NCI-H1436 treated with DMSO at 0.1 percent for 48 hours (cell line): ENCODE measurements at regions not wholly inside any gene's neighbourhood (a gene's known extent, or its start where the extent isn't known, plus 50 kb on each side); places are given as distances from the start of the nearest gene placed in this dataset.

Experiments used
- DNase-seq: peaks from one replicate; lab custom pipeline; 2025; lab: John Stamatoyannopoulos, UW

- DNase-seq, result no peak
Measured at GRCh38 chr10:25661632-25662031, 272.4 kb upstream of the MYO3A start.

GRCh38 chr10:25666276-25666675 lies 267.8 kb upstream of the MYO3A start:
- DNase-seq, result no peak

GRCh38 chr10:25675204-25675603 lies 258.8 kb upstream of the MYO3A start:
- no peak for DNase-seq

GRCh38 chr10:25675615-25676014 lies 258.4 kb upstream of the MYO3A start:
- DNase-seq, result no peak

DNA sequence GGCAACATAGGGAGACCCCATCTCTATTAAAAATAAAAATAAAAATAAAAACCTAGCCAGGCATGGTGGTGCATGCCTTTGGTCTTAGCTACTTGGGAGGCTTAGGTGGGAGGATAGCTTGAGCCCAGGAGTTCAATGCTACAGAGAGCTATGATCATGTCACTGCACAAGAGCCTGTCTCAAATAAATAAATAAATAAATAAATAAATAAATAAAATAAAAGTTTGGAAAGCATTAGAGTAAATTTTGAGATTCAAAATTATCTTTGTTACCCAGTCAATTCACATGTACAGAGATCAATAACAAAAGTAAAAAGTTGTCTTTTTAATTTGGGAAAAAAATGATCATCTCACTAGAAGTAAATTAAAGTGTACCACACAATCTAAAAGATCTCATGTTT lies 255.8 kb upstream of the MYO3A start:
- DNase-seq, result no peak

DNA sequence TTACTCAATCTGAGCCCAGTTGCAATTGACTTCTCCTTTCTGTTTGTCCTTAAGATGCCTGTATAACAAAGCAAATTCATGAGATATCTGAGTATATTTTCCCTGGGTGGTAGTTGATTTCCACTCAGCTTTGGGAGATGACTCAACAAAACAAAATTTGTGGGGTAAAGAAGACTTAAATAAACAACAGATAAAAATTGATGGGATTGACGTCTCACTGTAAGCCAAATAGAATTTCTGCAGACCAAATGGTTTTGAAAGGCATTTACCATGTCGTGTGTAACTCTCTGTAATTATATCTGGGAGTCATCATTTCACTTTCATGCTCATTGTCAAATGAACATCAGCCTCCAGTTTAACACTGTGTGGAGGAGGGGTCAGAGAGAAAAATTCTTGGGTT lies 255.4 kb upstream of the MYO3A start:
- no peak for DNase-seq

GRCh38 chr10:25682203-25682851 lies 251.7 kb upstream of the MYO3A start:
- DNase-seq, result peak; percentile 3

- DNase-seq, result no peak
Measured at GRCh38 chr10:25683344-25683743, 250.7 kb upstream of the MYO3A start.

- no peak for DNase-seq
Measured at GRCh38 chr10:25687521-25687920, 246.5 kb upstream of the MYO3A start.

- no peak for DNase-seq
Measured at GRCh38 chr10:25689346-25690100, 244.5 kb upstream of the MYO3A start.

DNA sequence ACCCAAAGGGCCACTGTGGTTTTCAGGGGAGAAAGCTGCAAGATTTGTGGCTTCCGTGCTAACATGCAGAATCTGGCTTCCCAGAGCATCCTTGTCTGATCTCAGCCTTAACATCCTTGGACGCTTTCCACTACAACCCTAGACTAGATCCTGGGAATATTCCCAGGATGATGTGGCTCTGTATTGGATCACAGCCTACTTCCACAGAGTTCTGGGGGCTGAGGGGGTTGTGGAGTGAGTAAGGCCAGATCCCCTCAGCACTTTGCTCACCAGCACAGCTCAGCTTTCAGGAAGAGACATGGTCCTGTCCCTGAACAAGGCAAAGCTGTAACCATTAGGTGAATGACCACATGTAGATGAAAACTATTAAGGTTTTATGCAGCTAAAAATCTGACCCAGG lies 241.3 kb upstream of the MYO3A start:
- no peak for DNase-seq

GRCh38 chr10:25694206-25694933 lies 239.7 kb upstream of the MYO3A start:
- no peak for DNase-seq

- DNase-seq, result no peak
Measured at GRCh38 chr10:25694971-25695370, 239.1 kb upstream of the MYO3A start.

- DNase-seq, result no peak
Measured at GRCh38 chr10:25695586-25695985, 238.4 kb upstream of the MYO3A start.

DNA sequence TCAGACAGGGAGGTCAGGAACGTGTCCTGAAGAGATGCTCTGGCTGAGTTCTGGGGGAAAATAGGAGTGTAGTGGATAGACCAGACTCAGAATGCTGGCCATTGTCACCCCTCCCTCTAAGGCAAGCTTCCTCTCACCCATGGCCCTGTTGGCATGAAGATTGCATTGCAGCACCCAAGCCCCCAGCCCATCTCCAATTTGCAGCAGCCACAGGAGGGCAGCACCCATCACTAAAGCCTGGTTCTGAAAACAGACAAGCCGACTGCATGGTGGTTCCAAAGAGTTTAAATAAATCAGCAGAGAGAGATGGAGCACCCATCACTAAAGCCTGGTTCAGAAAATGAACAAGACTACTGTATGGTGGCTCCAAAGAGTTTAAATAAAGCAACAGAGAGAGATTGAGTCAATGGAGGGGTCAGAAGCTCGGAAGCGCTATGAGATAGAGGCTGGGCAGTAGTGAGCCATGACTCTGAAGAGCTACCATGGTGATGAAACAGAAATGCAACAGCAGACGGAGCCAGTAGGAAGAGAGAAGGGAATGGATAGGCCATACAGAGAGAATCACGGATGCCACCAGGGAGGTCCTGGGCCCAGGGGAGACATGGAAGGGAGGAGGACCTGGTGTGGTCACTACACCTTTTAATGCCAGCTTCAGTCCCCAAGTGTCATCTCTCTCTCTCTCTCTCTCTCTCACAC lies 237.9 kb upstream of the MYO3A start:
- no peak for DNase-seq

GRCh38 chr10:25697412-25697811 lies 236.6 kb upstream of the MYO3A start:
- no peak for DNase-seq

DNA sequence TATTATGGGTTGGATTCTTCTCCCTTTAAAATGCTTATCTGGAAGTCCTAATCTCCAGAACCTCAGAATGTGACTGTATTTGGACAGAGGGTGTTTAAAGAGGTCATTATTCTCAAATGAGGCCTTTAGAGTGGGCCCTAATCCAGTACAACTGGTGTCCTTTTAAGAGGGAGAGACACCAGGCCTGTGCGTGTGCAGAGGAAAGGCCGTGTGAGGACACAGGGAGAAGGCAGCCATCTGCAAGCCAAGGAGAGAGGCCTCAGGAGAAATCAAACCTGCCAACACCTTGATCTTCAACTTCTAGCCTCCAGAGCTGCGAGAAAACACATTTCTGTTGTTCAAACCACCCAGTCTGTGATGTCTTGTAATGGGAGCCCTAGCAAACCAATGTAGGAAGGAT lies 235.4 kb upstream of the MYO3A start:
- no peak for DNase-seq

GRCh38 chr10:25699631-25700030 lies 234.4 kb upstream of the MYO3A start:
- DNase-seq, result no peak

- no peak for DNase-seq
Measured at GRCh38 chr10:25701652-25702051, 232.4 kb upstream of the MYO3A start.

GRCh38 chr10:25704622-25705021 lies 229.4 kb upstream of the MYO3A start:
- no peak for DNase-seq

- DNase-seq, result no peak
Measured at GRCh38 chr10:25707572-25707971, 226.5 kb upstream of the MYO3A start.

- DNase-seq, result no peak
Measured at GRCh38 chr10:25707976-25708671, 225.9 kb upstream of the MYO3A start.
